IgD-negative memory B cell (primary cell): ENCODE measurements at regions not wholly inside any gene's neighbourhood (a gene's known extent, or its start where the extent isn't known, plus 50 kb on each side); places are given as distances from the start of the nearest gene placed in this dataset.
"Not testable (repeated sequence)": the region's sequence is repeated elsewhere in the genome, so short reads cannot be mapped to it uniquely, and the experiment has no call there.

Experiments used
- H3K27ac Mint-ChIP-seq, 3 donors: one replicate each; pipeline ENCODE4 v1.8.0; 2020 to 2022; ENCODE audit warnings: mild to moderate bottlenecking in 3 of 3, mixed read lengths in 3 of 3, moderate library complexity in 1 of 3
- H3K27me3 Mint-ChIP-seq: one replicate; pipeline ENCODE4 v1.8.0; 2021; ENCODE audit warnings: mixed read lengths
- H3K36me3 Mint-ChIP-seq: one replicate; pipeline ENCODE4 v1.8.0; 2020; ENCODE audit warnings: mild to moderate bottlenecking, mixed read lengths
- H3K4me1 Mint-ChIP-seq, 3 donors: one replicate each; pipeline ENCODE4 v1.8.0; 2020 to 2022; ENCODE audit warnings: mixed read lengths in 3 of 3, mild to moderate bottlenecking in 1 of 3
- H3K4me3 Mint-ChIP-seq, 4 donors: one replicate each; pipeline ENCODE4 v1.8.0; 2020 to 2022; ENCODE audit warnings: mild to moderate bottlenecking in 4 of 4, mixed read lengths in 4 of 4, moderate library complexity in 3 of 4
- H3K9me3 Mint-ChIP-seq, 3 donors: one replicate each; pipeline ENCODE4 v1.8.0; 2020 to 2021; ENCODE audit warnings: mixed read lengths in 3 of 3, mild to moderate bottlenecking in 1 of 3

- Mint-ChIP-seq H3K36me3 (no peaks in the 10 kb centered on the region), H3K4me1 (peaks cover 0 to 1% (median 0%) of the 10 kb centered on the region in 3 donors), H3K27ac (no peak overlapping the region), H3K9me3 (peaks cover 0 to 5% (median 4%) of the 10 kb centered on the region in 3 donors), H3K4me3 (no peak overlapping the region), H3K27me3 (peaks cover 4% of the 10 kb centered on the region)
Observed at GRCh38 chr1:99503276-99503747, 142.6 kb upstream of the PALMD start.

GRCh38 chr1:99504287-99504686 lies 141.6 kb upstream of the PALMD start:
- peak overlapping the region in 1 of 3 donors; percentile 40 for H3K27ac Mint-ChIP-seq
- peaks cover 0 to 1% (median 0%) of the 10 kb centered on the region in 3 donors for H3K4me1 Mint-ChIP-seq
- peaks cover 0 to 5% (median 4%) of the 10 kb centered on the region in 3 donors for H3K9me3 Mint-ChIP-seq
- no peak overlapping the region for H3K4me3 Mint-ChIP-seq
- peaks cover 4% of the 10 kb centered on the region for H3K27me3 Mint-ChIP-seq
- no peaks in the 10 kb centered on the region for H3K36me3 Mint-ChIP-seq

- H3K9me3 Mint-ChIP-seq = peaks cover 0 to 7% (median 4%) of the 10 kb centered on the region in 3 donors
- no peaks in the 10 kb centered on the region for H3K36me3 Mint-ChIP-seq
- peak overlapping the region in 1 of 4 donors; percentile 13 for H3K4me3 Mint-ChIP-seq
- H3K27me3 Mint-ChIP-seq = peaks cover 2% of the 10 kb centered on the region
- no peak overlapping the region for H3K27ac Mint-ChIP-seq
- H3K4me1 Mint-ChIP-seq = peaks cover 0 to 1% (median 0%) of the 10 kb centered on the region in 3 donors
Observed at GRCh38 chr1:99506631-99507030, 139.3 kb upstream of the PALMD start.

GRCh38 chr1:99507446-99507845 lies 138.5 kb upstream of the PALMD start:
- H3K4me1 Mint-ChIP-seq, H3K4me3 Mint-ChIP-seq, H3K27ac Mint-ChIP-seq, H3K9me3 Mint-ChIP-seq, H3K27me3 Mint-ChIP-seq, H3K36me3 Mint-ChIP-seq: not testable (repeated sequence)

- Mint-ChIP-seq H3K4me1 (peaks cover 0 to 1% (median 0%) of the 10 kb centered on the region in 3 donors), H3K36me3 (no peaks in the 10 kb centered on the region), H3K27me3 (peaks cover 2% of the 10 kb centered on the region), H3K27ac (no peak overlapping the region), H3K4me3 (peak overlapping the region in 1 of 4 donors; percentile 39), H3K9me3 (peaks cover 0 to 7% (median 4%) of the 10 kb centered on the region in 3 donors)
Observed at GRCh38 chr1:99507906-99508732, 137.8 kb upstream of the PALMD start.

- not testable (repeated sequence) for H3K27me3 Mint-ChIP-seq, H3K4me1 Mint-ChIP-seq, H3K36me3 Mint-ChIP-seq, H3K9me3 Mint-ChIP-seq, H3K4me3 Mint-ChIP-seq, H3K27ac Mint-ChIP-seq
Observed at GRCh38 chr1:99508733-99509445, 137.0 kb upstream of the PALMD start.

DNA sequence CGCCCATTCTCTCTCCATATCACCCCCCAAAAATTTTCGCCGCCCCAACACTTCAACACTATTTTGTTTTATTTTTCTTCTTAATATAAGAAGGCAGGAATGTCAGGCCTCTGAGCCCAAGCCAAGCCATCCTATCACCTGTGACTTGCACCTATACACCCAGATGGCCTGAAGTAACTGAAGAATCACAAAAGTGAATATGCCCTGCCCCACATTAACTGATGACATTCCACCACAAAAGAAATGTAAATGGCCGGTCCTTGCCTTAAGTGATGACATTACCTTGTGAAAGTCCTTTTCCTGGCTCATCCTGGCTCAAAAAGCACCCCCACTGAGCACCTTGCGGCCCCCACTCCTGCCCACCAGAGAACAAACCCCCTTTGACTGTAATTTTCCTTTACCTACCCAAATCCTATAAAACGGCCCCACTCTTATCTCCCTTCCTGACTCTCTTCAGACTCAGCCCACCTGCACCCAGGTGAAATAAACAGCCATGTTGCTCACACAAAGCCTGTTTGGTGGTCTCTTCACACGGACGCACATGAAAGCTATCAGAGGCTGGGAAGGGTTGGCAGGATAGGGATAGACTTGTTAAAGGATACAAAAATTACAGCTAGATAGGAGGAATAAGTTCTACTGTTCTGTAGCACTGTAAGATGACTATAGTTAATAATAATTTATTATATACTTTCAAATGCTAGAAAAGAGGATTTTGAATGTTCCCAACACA lies 130.9 kb upstream of the PALMD start:
- H3K36me3 Mint-ChIP-seq, H3K4me3 Mint-ChIP-seq, H3K4me1 Mint-ChIP-seq, H3K27me3 Mint-ChIP-seq, H3K9me3 Mint-ChIP-seq, H3K27ac Mint-ChIP-seq: not testable (repeated sequence)

DNA sequence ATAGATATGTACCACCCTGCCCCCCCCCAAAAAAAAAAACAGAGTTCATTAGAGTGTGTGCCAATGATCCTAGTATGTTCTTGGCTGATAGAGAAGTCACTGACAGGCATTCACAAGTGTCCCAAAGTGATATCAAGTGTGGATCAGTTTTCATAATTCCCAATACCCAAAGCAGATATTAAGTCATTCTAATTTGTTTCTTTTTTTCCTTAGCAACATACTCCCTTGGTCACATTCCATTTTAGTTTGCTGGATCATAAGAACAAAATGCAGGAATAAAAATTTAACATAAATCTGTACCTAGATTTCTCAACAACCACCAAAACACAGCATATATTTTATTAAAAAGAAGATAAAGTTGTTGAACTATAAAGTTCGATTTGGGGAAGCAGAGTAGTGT lies 129.8 kb upstream of the PALMD start:
- Mint-ChIP-seq H3K4me3 (no peak overlapping the region), H3K4me1 (no peaks in the 10 kb centered on the region), H3K36me3 (peaks cover 4% of the 10 kb centered on the region), H3K27ac (no peak overlapping the region), H3K9me3 (no peaks in the 10 kb centered on the region), H3K27me3 (no peaks in the 10 kb centered on the region)

DNA sequence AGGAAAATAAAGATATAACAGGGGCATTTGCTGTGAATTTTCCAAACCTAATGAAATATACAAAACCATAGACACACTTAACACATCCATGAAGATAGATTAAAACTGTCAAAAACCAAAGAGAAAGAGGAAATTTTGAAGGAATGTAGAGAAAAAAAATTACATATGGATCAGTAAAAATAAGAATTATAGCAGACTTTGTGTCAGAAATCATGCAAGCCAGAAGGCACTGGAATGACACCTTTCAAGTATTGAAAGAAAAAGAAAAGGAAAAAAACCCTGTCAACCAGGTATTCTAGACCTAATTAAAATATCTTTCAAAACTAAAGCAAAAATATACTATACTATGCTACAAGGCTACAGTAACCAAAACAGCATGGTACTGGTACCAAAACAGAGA lies 125.8 kb upstream of the PALMD start:
- peaks cover 0 to 1% (median 0%) of the 10 kb centered on the region in 3 donors for H3K4me1 Mint-ChIP-seq
- H3K27ac Mint-ChIP-seq = no peak overlapping the region
- no peaks in the 10 kb centered on the region for H3K36me3 Mint-ChIP-seq
- H3K27me3 Mint-ChIP-seq = no peaks in the 10 kb centered on the region
- H3K9me3 Mint-ChIP-seq = no peaks in the 10 kb centered on the region
- no peak overlapping the region for H3K4me3 Mint-ChIP-seq

GRCh38 chr1:99525331-99525730 lies 120.6 kb upstream of the PALMD start:
- Mint-ChIP-seq H3K36me3 (no peaks in the 10 kb centered on the region), H3K27me3 (peaks cover 2% of the 10 kb centered on the region), H3K9me3 (peaks cover 0 to 3% (median 3%) of the 10 kb centered on the region in 3 donors), H3K27ac (no peak overlapping the region), H3K4me3 (no peak overlapping the region), H3K4me1 (peaks cover 0 to 1% (median 0%) of the 10 kb centered on the region in 3 donors)

DNA sequence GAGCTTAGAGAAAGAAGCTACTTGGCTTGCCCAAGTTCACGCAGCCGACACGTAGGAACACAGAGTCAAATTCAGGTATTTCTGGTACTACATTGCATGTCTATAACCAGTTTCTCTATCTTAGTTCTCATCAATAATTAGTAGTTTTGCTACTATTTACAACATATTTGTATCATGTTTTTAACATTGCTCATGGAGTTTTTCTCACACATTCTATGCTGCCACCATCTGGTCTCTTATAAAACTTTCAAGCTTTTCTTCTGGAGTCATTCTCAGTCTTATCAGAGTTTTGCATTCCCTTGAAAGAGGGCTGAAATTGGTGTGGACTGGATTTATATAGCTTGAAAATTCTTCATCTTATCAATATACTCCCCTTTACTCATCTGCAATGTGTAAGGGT lies 118.8 kb upstream of the PALMD start:
- Mint-ChIP-seq H3K27ac (no peak overlapping the region), H3K4me3 (no peak overlapping the region), H3K4me1 (peaks cover 0 to 1% (median 0%) of the 10 kb centered on the region in 3 donors), H3K9me3 (peaks cover 0 to 3% (median 3%) of the 10 kb centered on the region in 3 donors), H3K36me3 (no peaks in the 10 kb centered on the region), H3K27me3 (peaks cover 2% of the 10 kb centered on the region)

- H3K27me3 Mint-ChIP-seq = peaks cover 5% of the 10 kb centered on the region
- peaks cover 0 to 1% (median 0%) of the 10 kb centered on the region in 3 donors for H3K4me1 Mint-ChIP-seq
- no peaks in the 10 kb centered on the region for H3K36me3 Mint-ChIP-seq
- no peak overlapping the region for H3K27ac Mint-ChIP-seq
- H3K4me3 Mint-ChIP-seq = no peak overlapping the region
- H3K9me3 Mint-ChIP-seq = peaks cover 0 to 3% (median 3%) of the 10 kb centered on the region in 3 donors
Observed at GRCh38 chr1:99527545-99527944, 118.4 kb upstream of the PALMD start.

- no peaks in the 10 kb centered on the region for H3K4me1 Mint-ChIP-seq
- H3K9me3 Mint-ChIP-seq = peaks cover 0 to 3% (median 3%) of the 10 kb centered on the region in 3 donors
- H3K4me3 Mint-ChIP-seq = no peak overlapping the region
- no peaks in the 10 kb centered on the region for H3K36me3 Mint-ChIP-seq
- H3K27ac Mint-ChIP-seq = no peak overlapping the region
- peaks cover 5% of the 10 kb centered on the region for H3K27me3 Mint-ChIP-seq
Observed at GRCh38 chr1:99529002-99529401, 116.9 kb upstream of the PALMD start.

DNA sequence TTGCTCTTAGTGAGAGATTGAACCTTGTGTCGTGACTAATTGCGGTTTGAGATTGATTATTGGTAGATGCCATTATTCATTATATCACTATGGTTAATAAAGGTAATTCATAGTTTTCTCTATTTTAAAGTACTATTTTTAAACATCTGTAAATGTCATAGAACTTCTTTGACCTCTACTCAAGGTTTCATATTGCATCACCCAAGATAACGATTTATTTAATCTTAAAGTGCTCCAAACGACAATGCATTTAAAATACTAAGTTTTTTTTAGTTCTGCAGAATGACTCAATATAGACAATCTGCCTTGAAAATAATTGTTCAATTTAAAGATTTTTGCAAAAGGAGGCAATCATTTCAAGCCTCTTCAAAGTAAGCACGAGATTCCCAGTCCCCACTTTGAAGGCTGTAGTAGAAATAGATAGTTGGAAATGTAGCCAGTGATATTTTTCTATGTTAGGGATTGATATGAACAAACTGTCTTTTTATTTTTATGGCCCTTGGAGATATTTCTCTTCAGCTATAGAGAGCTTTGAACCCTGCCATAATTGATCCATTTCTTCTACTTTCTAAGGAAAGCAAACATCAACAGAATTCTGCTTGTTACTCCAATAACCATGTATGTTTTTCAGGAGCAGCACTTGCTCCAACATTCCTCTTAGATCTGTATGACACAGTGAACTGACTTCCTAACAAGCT lies 114.2 kb upstream of the PALMD start:
- Mint-ChIP-seq H3K27me3 (peaks cover 5% of the 10 kb centered on the region), H3K4me3 (no peak overlapping the region), H3K9me3 (peaks cover 0 to 3% (median 0%) of the 10 kb centered on the region in 3 donors), H3K4me1 (no peaks in the 10 kb centered on the region), H3K36me3 (no peaks in the 10 kb centered on the region), H3K27ac (no peak overlapping the region)

GRCh38 chr1:99532276-99532580 lies 113.7 kb upstream of the PALMD start:
- Mint-ChIP-seq H3K27me3 (peaks cover 5% of the 10 kb centered on the region), H3K36me3 (no peaks in the 10 kb centered on the region), H3K9me3 (peaks cover 0 to 3% (median 0%) of the 10 kb centered on the region in 3 donors), H3K27ac (no peak overlapping the region), H3K4me1 (no peaks in the 10 kb centered on the region), H3K4me3 (no peak overlapping the region)
